HUES6 (cell line): ENCODE measurements at regions not wholly inside any gene's neighbourhood (a gene's known extent, or its start where the extent isn't known, plus 50 kb on each side); places are given as distances from the start of the nearest gene placed in this dataset.
"Not testable (repeated sequence)": the region's sequence is repeated elsewhere in the genome, so short reads cannot be mapped to it uniquely, and the experiment has no call there.

Source experiments
- H3K27ac ChIP-seq: 2 replicates; pipeline ENCODE4 v1.7.0; 2013; ENCODE audit warnings: low read depth, mild to moderate bottlenecking, low read length, inconsistent platforms
- H3K27me3 ChIP-seq: 2 replicates; pipeline ENCODE4 v1.6.1; 2013; ENCODE audit warnings: low read length; ENCODE audit not compliant: control insufficient read depth, insufficient read depth
- H3K36me3 ChIP-seq: 2 replicates; pipeline ENCODE4 v1.6.1; 2013; ENCODE audit warnings: low read length; ENCODE audit not compliant: control insufficient read depth, insufficient read depth
- H3K4me1 ChIP-seq: 2 replicates; pipeline ENCODE4 v1.6.1; 2013; ENCODE audit warnings: low read length; ENCODE audit not compliant: control insufficient read depth, insufficient read depth
- H3K4me3 ChIP-seq: 2 replicates; pipeline ENCODE4 v1.5.1; 2013; ENCODE audit warnings: low read depth, low read length
- H3K9ac ChIP-seq: one replicate; pipeline ENCODE4 v1.6.1; 2013; ENCODE audit warnings: mild to moderate bottlenecking, low read length
- H3K9me3 ChIP-seq: 2 replicates; pipeline ENCODE4 v1.6.1; 2013; ENCODE audit warnings: low read depth, low read length; ENCODE audit not compliant: control insufficient read depth, insufficient read depth

DNA sequence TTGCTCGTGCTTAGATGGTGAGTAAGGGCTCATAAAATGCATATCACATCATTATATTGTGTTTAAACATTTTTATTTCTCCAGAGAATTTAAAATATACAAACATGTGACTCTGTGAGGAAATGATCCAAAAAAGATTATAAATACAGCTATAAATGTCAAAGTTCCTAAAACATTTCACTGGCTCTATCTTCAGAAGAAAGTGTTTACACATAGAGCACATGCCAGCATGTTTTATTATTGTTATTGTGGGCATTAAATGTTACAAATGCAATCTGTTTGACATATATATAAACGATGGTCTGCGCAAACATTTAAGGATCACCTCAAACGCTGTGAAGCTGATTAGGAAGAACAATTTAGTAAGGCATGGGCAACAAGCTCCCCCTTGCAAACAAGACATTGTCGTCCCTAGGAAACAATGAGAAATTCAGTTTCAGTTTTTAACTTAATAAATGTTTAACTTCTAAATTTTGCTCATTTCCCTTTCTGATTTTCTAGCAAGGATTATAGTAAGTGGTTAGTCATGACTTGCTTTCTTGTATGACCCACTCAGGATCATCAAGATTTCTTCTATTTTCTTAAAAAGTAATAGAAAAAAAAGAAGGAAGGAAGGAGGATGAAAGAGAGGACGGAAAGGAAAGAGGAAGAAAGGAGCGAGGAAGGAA is 207.5 kb downstream of the SATB1 start:
- Histone ChIP-seq H3K4me3 (no peak overlapping the region), H3K9me3 (no peaks in the 10 kb centered on the region)

DNA sequence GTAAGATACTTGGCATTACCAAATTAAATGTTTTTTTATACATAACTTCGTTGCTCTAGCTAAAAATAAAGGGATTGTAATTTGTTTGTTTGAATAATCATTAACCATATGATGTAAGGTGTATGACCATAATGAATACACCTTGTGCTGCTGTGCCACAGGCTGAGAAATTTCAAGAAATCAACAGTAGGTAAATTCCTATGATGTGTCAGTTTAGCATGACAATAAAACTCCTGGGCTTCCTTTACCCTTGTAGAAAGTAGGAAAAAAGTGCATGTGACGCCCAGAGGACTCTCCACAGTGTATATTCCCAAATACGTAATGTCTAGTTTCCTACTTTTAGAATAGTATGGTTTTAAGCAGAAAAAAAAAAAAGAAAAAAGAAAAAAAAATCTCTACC is 208.1 kb downstream of the SATB1 start:
- Histone ChIP-seq H3K4me3 (no peak overlapping the region), H3K36me3 (no peaks in the 10 kb centered on the region), H3K9me3 (no peaks in the 10 kb centered on the region), H3K27me3 (no peaks in the 10 kb centered on the region), H3K9ac (no peak overlapping the region), H3K4me1 (peaks cover 14% of the 10 kb centered on the region), H3K27ac (no peak overlapping the region)

More for the DNA sequence above, 207.5 kb downstream of the SATB1 start:
- no peaks in the 10 kb centered on the region for H3K36me3 ChIP-seq
- H3K9ac ChIP-seq, result no peak overlapping the region
- peaks cover 14% of the 10 kb centered on the region for H3K4me1 ChIP-seq
- no peaks in the 10 kb centered on the region for H3K27me3 ChIP-seq
- no peak overlapping the region for H3K27ac ChIP-seq

DNA sequence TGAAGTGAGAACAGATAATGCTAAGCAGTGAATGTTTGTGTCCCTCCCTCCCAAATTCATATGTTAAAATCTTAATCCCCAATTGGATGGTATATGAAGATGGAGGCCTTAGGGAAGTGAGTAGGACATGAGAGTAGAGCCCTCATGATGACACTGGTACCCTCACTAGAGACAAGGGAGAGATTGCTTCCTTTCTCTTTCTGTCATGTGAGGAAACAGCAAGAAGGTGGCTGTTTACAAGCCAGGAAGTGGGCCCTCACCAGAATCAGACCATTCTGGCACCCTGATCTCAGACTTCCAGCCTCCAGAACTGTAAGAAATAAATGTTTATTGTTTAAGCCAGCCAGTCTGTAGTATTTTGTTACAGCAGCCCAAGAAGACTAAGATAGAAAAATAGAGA is 209.5 kb downstream of the SATB1 start:
- H3K27me3 ChIP-seq, result no peaks in the 10 kb centered on the region
- H3K36me3 ChIP-seq, result no peaks in the 10 kb centered on the region
- no peaks in the 10 kb centered on the region for H3K9me3 ChIP-seq
- H3K9ac ChIP-seq, result no peak overlapping the region
- peaks cover 14% of the 10 kb centered on the region for H3K4me1 ChIP-seq
- H3K4me3 ChIP-seq, result no peak overlapping the region
- H3K27ac ChIP-seq, result no peak overlapping the region

DNA sequence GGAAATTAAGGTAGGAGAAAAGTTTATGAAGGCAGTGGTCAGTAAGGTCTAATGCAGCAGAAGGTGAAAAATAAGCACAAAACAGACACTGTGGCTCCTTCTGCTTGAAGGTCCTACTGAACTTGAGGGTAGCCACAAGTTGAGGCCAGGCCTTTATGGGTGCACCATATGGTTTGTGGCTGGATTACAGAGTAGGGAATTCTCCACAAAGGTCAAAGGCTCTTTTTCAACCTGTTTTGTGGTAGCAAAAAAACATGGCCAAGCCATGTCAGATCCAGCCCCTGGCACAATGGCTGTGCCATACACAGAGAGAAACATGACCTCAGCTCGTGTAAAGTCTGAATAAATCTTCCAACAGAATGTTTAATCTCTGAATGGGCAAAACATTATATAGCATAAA is 214.0 kb downstream of the SATB1 start:
- Histone ChIP-seq H3K27me3 (no peaks in the 10 kb centered on the region), H3K4me1 (peaks cover 3% of the 10 kb centered on the region; the same call in 1 of the 2 replicates)

GRCh38 chr3:18208856-18209255 is 216.3 kb downstream of the SATB1 start:
- Histone ChIP-seq H3K36me3 (no peaks in the 10 kb centered on the region), H3K9me3 (no peaks in the 10 kb centered on the region), H3K9ac (no peak overlapping the region), H3K4me3 (no peak overlapping the region), H3K27ac (no peak overlapping the region), H3K4me1 (peaks cover 9% of the 10 kb centered on the region), H3K27me3 (no peaks in the 10 kb centered on the region)

More for the DNA sequence above, 214.0 kb downstream of the SATB1 start:
- Histone ChIP-seq H3K36me3 (no peaks in the 10 kb centered on the region), H3K9me3 (no peaks in the 10 kb centered on the region), H3K4me3 (no peak overlapping the region), H3K27ac (no peak overlapping the region), H3K9ac (no peak overlapping the region)

DNA sequence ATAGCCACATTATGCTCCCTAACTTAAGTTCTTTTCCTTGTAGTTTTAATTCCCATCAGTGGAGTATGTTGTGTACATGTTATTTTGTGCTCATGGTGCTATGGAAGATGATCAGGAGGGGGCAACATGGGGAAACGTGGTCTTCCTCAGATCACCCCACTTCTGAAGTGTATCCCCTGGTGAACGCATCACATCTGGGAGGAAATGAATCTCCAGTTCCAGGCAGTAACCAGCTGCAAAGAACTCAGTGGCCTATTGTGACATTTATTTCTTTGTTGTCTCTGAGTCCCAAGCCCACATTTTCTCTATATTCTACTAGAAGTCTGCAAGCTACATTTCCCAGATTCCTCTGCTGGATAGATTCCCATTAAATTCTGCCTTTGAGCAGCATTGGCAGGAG is 217.0 kb downstream of the SATB1 start:
- H3K36me3 ChIP-seq, result no peaks in the 10 kb centered on the region
- H3K27me3 ChIP-seq, result no peaks in the 10 kb centered on the region
- peaks cover 9% of the 10 kb centered on the region for H3K4me1 ChIP-seq
- no peak overlapping the region for H3K4me3 ChIP-seq
- no peak overlapping the region for H3K9ac ChIP-seq
- no peaks in the 10 kb centered on the region for H3K9me3 ChIP-seq
- no peak overlapping the region for H3K27ac ChIP-seq

GRCh38 chr3:18207226-18207625 is 217.9 kb downstream of the SATB1 start:
- Histone ChIP-seq H3K27me3 (no peaks in the 10 kb centered on the region), H3K36me3 (no peaks in the 10 kb centered on the region), H3K27ac (no peak overlapping the region), H3K9ac (no peak overlapping the region), H3K4me3 (no peak overlapping the region), H3K9me3 (no peaks in the 10 kb centered on the region), H3K4me1 (peaks cover 9% of the 10 kb centered on the region)

- peaks cover 14% of the 10 kb centered on the region for H3K4me1 ChIP-seq
- not testable (repeated sequence) for H3K36me3 ChIP-seq, H3K9me3 ChIP-seq, H3K27ac ChIP-seq, H3K4me3 ChIP-seq, H3K27me3 ChIP-seq, H3K9ac ChIP-seq
Measured at GRCh38 chr3:18205701-18206100, 219.4 kb downstream of the SATB1 start.

- H3K4me1 ChIP-seq, result peaks cover 14% of the 10 kb centered on the region
- no peak overlapping the region for H3K27ac ChIP-seq
- no peaks in the 10 kb centered on the region for H3K27me3 ChIP-seq
- H3K9ac ChIP-seq, result no peak overlapping the region
- H3K9me3 ChIP-seq, result peaks cover 14% of the 10 kb centered on the region
- no peak overlapping the region for H3K4me3 ChIP-seq
- H3K36me3 ChIP-seq, result no peaks in the 10 kb centered on the region
Measured at GRCh38 chr3:18201315-18201714, 223.8 kb downstream of the SATB1 start.

GRCh38 chr3:18199757-18200156 is 225.4 kb downstream of the SATB1 start:
- Histone ChIP-seq H3K9me3 (peaks cover 21% of the 10 kb centered on the region), H3K4me3 (no peak overlapping the region), H3K36me3 (no peaks in the 10 kb centered on the region), H3K4me1 (peaks cover 12% of the 10 kb centered on the region), H3K9ac (no peak overlapping the region), H3K27me3 (no peaks in the 10 kb centered on the region), H3K27ac (no peak overlapping the region)

GRCh38 chr3:18195836-18196235 is 229.3 kb downstream of the SATB1 start:
- no peak overlapping the region for H3K4me3 ChIP-seq
- H3K27me3 ChIP-seq, result no peaks in the 10 kb centered on the region
- no peak overlapping the region for H3K27ac ChIP-seq
- H3K9me3 ChIP-seq, result peaks cover 23% of the 10 kb centered on the region
- H3K4me1 ChIP-seq, result peaks cover under 1% of the 10 kb centered on the region; the same call in 1 of the 2 replicates
- no peak overlapping the region for H3K9ac ChIP-seq
- H3K36me3 ChIP-seq, result no peaks in the 10 kb centered on the region
